ENCODE measurements at regions not wholly inside any gene's neighbourhood (a gene's known extent, or its start where the extent isn't known, plus 50 kb on each side); places are given as distances from the start of the nearest gene placed in this dataset.

DNA sequence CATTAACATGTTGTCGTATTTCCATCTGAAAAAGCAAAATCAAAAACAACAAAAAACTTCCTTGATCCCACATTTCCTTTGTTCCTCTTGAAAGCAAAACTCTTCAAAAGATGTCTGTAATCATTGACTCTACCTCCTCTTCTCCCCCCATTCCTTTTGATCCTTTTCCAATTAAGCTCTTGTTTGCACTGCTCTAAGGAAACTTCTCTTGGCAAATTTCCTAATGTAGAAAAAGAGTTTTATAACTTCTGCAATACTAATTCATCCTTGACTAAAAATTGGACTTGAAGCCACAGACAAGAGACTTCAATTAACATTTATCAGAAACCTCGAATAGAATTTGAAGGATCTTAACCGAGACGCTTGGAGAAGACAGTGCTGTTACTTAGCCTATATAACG lies 317.1 kb upstream of the SEMA3C start:
- TF ChIP-seq EZH2 (IDR thresholded peaks at IDR 0.05; ENCODE audit: insufficient read depth, poor library complexity, severe bottlenecking) (no peak), EZH2phosphoT487 (IDR thresholded peaks at IDR 0.05; ENCODE audit: insufficient read depth, low read depth) (no peak)
